ENCODE measurements at regions not wholly inside any gene's neighbourhood (a gene's known extent, or its start where the extent isn't known, plus 50 kb on each side); places are given as distances from the start of the nearest gene placed in this dataset.

DNA sequence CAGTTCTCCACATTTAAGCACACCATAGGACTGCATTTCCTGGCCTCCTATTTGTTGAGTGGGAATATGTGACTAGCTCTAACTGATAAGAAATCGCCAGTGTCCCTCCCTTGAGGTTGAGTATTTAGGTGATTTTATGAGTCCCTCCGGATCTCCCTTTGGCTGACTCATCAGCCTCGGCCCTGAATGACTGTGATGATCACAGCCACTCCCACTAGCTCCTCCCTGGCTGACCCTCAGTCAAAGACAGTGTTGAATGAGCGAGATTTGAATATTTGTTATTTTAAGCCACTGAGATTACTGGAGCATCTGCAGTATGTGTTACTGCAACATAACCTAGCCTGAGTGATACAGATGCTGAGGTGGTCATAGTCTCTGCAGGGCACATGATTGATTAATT lies 515.3 kb downstream of the EPHB1 start:
- Histone ChIP-seq H3K4me2 (ENCODE audit: low read length) (no peak overlapping the region), H3K36me3 (ENCODE audit: insufficient read depth, low read length) (no peaks in the 10 kb centered on the region), H3K27me3 (ENCODE audit: control insufficient read depth, insufficient read depth, low read length) (no peaks in the 10 kb centered on the region), H3K9me3 (replicated peaks; ENCODE audit: low read length) (no peaks in the 10 kb centered on the region), H3K4me1 (ENCODE audit: control insufficient read depth, insufficient read depth, low read length) (no peaks in the 10 kb centered on the region), H3K9ac (ENCODE audit: low read depth, low read length) (no peak overlapping the region), H3K4me3 (ENCODE audit: low read length) (no peak overlapping the region)

DNA sequence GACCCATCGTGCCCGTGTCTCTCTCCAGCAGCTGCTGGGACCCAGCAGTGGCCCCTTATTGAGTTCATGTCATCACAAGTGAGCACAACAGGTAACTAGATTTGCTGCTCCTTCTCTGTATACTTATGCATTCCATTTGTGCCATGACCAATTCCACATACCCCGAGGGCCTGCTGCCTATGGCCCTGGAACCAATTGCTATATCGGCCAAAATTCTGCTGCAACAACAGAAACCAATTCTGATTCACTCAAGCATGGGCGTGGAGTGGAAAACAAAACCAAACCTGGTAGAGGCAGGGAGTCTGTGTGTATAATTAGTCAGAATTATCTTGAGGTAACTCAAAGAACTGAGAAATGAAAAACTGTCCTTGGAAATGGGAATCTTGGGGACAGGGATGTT lies 516.6 kb downstream of the EPHB1 start:
- no peak overlapping the region for H3K4me2 ChIP-seq (ENCODE audit: low read length)
- H3K9me3 ChIP-seq (replicated peaks; ENCODE audit: low read length): no peaks in the 10 kb centered on the region
- H3K4me3 ChIP-seq (ENCODE audit: low read length): no peak overlapping the region
- H3K4me1 ChIP-seq (ENCODE audit: control insufficient read depth, insufficient read depth, low read length): no peaks in the 10 kb centered on the region
- no peaks in the 10 kb centered on the region for H3K36me3 ChIP-seq (ENCODE audit: insufficient read depth, low read length)
- H3K27me3 ChIP-seq (ENCODE audit: control insufficient read depth, insufficient read depth, low read length): no peaks in the 10 kb centered on the region
- no peak overlapping the region for H3K9ac ChIP-seq (ENCODE audit: low read depth, low read length)

- H3K4me1 ChIP-seq (ENCODE audit: control insufficient read depth, insufficient read depth, low read length): no peaks in the 10 kb centered on the region
- no peak overlapping the region for H3K4me2 ChIP-seq (ENCODE audit: low read length)
- H3K36me3 ChIP-seq (ENCODE audit: insufficient read depth, low read length): no peaks in the 10 kb centered on the region
- no peak overlapping the region for H3K9ac ChIP-seq (ENCODE audit: low read depth, low read length)
- H3K9me3 ChIP-seq (replicated peaks; ENCODE audit: low read length): no peaks in the 10 kb centered on the region
- no peaks in the 10 kb centered on the region for H3K27me3 ChIP-seq (ENCODE audit: control insufficient read depth, insufficient read depth, low read length)
- H3K4me3 ChIP-seq (ENCODE audit: low read length): no peak overlapping the region
Measured at GRCh38 chr3:135314237-135314636, 519.2 kb downstream of the EPHB1 start.

- no peaks in the 10 kb centered on the region for H3K36me3 ChIP-seq (ENCODE audit: insufficient read depth, low read length)
- no peaks in the 10 kb centered on the region for H3K4me1 ChIP-seq (ENCODE audit: control insufficient read depth, insufficient read depth, low read length)
- no peak overlapping the region for H3K9ac ChIP-seq (ENCODE audit: low read depth, low read length)
- H3K4me2 ChIP-seq (ENCODE audit: low read length): no peak overlapping the region
- H3K4me3 ChIP-seq (ENCODE audit: low read length): no peak overlapping the region
- no peaks in the 10 kb centered on the region for H3K27me3 ChIP-seq (ENCODE audit: control insufficient read depth, insufficient read depth, low read length)
- H3K9me3 ChIP-seq (replicated peaks; ENCODE audit: low read length): no peaks in the 10 kb centered on the region
Measured at GRCh38 chr3:135324301-135324700, 529.2 kb downstream of the EPHB1 start.

DNA sequence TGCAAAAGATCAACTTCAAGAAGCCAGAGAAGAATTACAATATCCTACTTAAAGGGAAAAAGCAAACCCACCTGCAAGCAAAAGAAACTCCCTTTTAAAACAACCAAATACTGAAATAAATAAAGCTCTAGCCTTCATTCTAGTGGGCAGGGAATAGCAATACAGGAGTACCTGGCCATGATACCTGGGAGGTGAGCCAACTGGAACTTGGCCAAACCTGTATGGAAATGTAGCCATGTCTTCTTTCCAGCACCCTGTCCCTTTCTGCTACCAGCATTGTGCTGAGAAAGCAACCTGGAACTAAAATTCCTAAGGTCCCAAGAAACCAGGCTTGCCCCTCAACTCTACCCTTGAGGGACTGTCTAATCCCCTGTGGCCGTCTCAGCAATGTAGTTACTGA lies 530.0 kb downstream of the EPHB1 start:
- H3K4me1 ChIP-seq (ENCODE audit: control insufficient read depth, insufficient read depth, low read length): no peaks in the 10 kb centered on the region
- H3K36me3 ChIP-seq (ENCODE audit: insufficient read depth, low read length): no peaks in the 10 kb centered on the region
- no peaks in the 10 kb centered on the region for H3K9me3 ChIP-seq (replicated peaks; ENCODE audit: low read length)
- H3K4me3 ChIP-seq (ENCODE audit: low read length): no peak overlapping the region
- H3K4me2 ChIP-seq (ENCODE audit: low read length): no peak overlapping the region
- H3K27me3 ChIP-seq (ENCODE audit: control insufficient read depth, insufficient read depth, low read length): no peaks in the 10 kb centered on the region
- no peak overlapping the region for H3K9ac ChIP-seq (ENCODE audit: low read depth, low read length)

GRCh38 chr3:135325726-135326235 lies 530.7 kb downstream of the EPHB1 start:
- Histone ChIP-seq H3K9ac (ENCODE audit: low read depth, low read length) (no peak overlapping the region), H3K4me3 (ENCODE audit: low read length) (no peak overlapping the region), H3K4me2 (ENCODE audit: low read length) (no peak overlapping the region), H3K27me3 (ENCODE audit: control insufficient read depth, insufficient read depth, low read length) (no peaks in the 10 kb centered on the region), H3K36me3 (ENCODE audit: insufficient read depth, low read length) (no peaks in the 10 kb centered on the region), H3K9me3 (replicated peaks; ENCODE audit: low read length) (no peaks in the 10 kb centered on the region), H3K4me1 (ENCODE audit: control insufficient read depth, insufficient read depth, low read length) (no peaks in the 10 kb centered on the region)

DNA sequence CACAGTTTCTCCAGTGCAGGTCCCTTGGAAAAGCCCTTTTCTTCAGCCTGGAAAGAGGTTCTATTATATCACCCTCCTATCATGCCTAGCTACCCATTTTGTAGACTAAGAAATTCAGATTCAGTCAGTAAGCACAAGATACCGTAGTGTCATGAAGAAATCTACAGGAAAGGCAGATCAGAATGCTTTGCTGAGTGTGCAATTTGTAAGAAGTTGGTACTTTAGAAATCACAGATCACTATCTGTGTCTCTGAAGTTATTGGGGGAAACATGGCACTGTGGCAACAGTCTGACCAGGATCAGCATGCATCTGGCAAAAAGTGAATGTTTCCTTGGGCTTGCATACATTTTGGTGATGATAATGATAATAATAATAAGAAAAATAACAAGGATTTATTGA lies 531.8 kb downstream of the EPHB1 start:
- H3K4me1 ChIP-seq (ENCODE audit: control insufficient read depth, insufficient read depth, low read length): no peaks in the 10 kb centered on the region
- H3K27me3 ChIP-seq (ENCODE audit: control insufficient read depth, insufficient read depth, low read length): no peaks in the 10 kb centered on the region
- no peaks in the 10 kb centered on the region for H3K9me3 ChIP-seq (replicated peaks; ENCODE audit: low read length)
- H3K4me2 ChIP-seq (ENCODE audit: low read length): no peak overlapping the region
- no peak overlapping the region for H3K4me3 ChIP-seq (ENCODE audit: low read length)
- H3K36me3 ChIP-seq (ENCODE audit: insufficient read depth, low read length): no peaks in the 10 kb centered on the region
- no peak overlapping the region for H3K9ac ChIP-seq (ENCODE audit: low read depth, low read length)

GRCh38 chr3:135328036-135328435 lies 533.0 kb downstream of the EPHB1 start:
- no peak overlapping the region for H3K4me2 ChIP-seq (ENCODE audit: low read length)
- no peak overlapping the region for H3K9ac ChIP-seq (ENCODE audit: low read depth, low read length)
- no peaks in the 10 kb centered on the region for H3K4me1 ChIP-seq (ENCODE audit: control insufficient read depth, insufficient read depth, low read length)
- H3K9me3 ChIP-seq (replicated peaks; ENCODE audit: low read length): no peaks in the 10 kb centered on the region
- H3K36me3 ChIP-seq (ENCODE audit: insufficient read depth, low read length): no peaks in the 10 kb centered on the region
- H3K4me3 ChIP-seq (ENCODE audit: low read length): no peak overlapping the region
- H3K27me3 ChIP-seq (ENCODE audit: control insufficient read depth, insufficient read depth, low read length): no peaks in the 10 kb centered on the region

DNA sequence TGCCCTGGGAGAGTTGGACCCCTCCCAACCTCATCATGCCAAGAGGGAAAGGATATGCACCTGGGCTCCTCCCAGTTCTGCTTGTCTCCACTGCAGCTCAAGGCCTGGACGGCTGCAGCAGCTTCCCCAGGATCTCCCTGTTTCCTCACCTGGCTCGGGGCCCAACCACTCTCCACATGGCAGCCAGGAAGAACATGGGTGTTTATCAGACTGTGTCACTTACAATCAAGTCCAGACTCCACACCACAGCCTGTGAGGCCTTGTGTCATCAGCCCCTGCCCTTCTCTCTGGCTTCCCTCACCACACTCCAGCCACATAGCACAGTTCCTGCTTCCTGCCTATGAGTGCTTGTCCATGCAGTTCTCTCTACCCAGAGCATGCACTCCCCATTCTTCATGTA lies 534.4 kb downstream of the EPHB1 start:
- H3K4me3 ChIP-seq (ENCODE audit: low read length): no peak overlapping the region
- no peaks in the 10 kb centered on the region for H3K4me1 ChIP-seq (ENCODE audit: control insufficient read depth, insufficient read depth, low read length)
- H3K4me2 ChIP-seq (ENCODE audit: low read length): no peak overlapping the region
- H3K27me3 ChIP-seq (ENCODE audit: control insufficient read depth, insufficient read depth, low read length): no peaks in the 10 kb centered on the region
- H3K36me3 ChIP-seq (ENCODE audit: insufficient read depth, low read length): no peaks in the 10 kb centered on the region
- H3K9me3 ChIP-seq (replicated peaks; ENCODE audit: low read length): no peaks in the 10 kb centered on the region
- H3K9ac ChIP-seq (ENCODE audit: low read depth, low read length): no peak overlapping the region

- H3K4me1 ChIP-seq (ENCODE audit: control insufficient read depth, insufficient read depth, low read length): no peaks in the 10 kb centered on the region
- H3K4me3 ChIP-seq (ENCODE audit: low read length): no peak overlapping the region
- no peaks in the 10 kb centered on the region for H3K27me3 ChIP-seq (ENCODE audit: control insufficient read depth, insufficient read depth, low read length)
- H3K9me3 ChIP-seq (replicated peaks; ENCODE audit: low read length): no peaks in the 10 kb centered on the region
- H3K9ac ChIP-seq (ENCODE audit: low read depth, low read length): no peak overlapping the region
- no peaks in the 10 kb centered on the region for H3K36me3 ChIP-seq (ENCODE audit: insufficient read depth, low read length)
- no peak overlapping the region for H3K4me2 ChIP-seq (ENCODE audit: low read length)
Measured at GRCh38 chr3:135337192-135337591, 542.1 kb downstream of the EPHB1 start.

- H3K4me3 ChIP-seq (ENCODE audit: low read length): no peak overlapping the region
- H3K4me2 ChIP-seq (ENCODE audit: low read length): no peak overlapping the region
- no peaks in the 10 kb centered on the region for H3K27me3 ChIP-seq (ENCODE audit: control insufficient read depth, insufficient read depth, low read length)
- no peak overlapping the region for H3K9ac ChIP-seq (ENCODE audit: low read depth, low read length)
- no peaks in the 10 kb centered on the region for H3K36me3 ChIP-seq (ENCODE audit: insufficient read depth, low read length)
- no peaks in the 10 kb centered on the region for H3K4me1 ChIP-seq (ENCODE audit: control insufficient read depth, insufficient read depth, low read length)
- no peaks in the 10 kb centered on the region for H3K9me3 ChIP-seq (replicated peaks; ENCODE audit: low read length)
Measured at GRCh38 chr3:135348690-135349089, 553.6 kb downstream of the EPHB1 start.

- Histone ChIP-seq H3K4me1 (ENCODE audit: control insufficient read depth, insufficient read depth, low read length) (no peaks in the 10 kb centered on the region), H3K4me3 (ENCODE audit: low read length) (no peak overlapping the region), H3K9me3 (replicated peaks; ENCODE audit: low read length) (no peaks in the 10 kb centered on the region), H3K4me2 (ENCODE audit: low read length) (no peak overlapping the region), H3K36me3 (ENCODE audit: insufficient read depth, low read length) (no peaks in the 10 kb centered on the region), H3K9ac (ENCODE audit: low read depth, low read length) (no peak overlapping the region), H3K27me3 (ENCODE audit: control insufficient read depth, insufficient read depth, low read length) (no peaks in the 10 kb centered on the region)
Measured at GRCh38 chr3:135349254-135349948, 554.3 kb downstream of the EPHB1 start.

Data from skeletal muscle satellite cell (primary cell).